ENCODE measurements at regions not wholly inside any gene's neighbourhood (a gene's known extent, or its start where the extent isn't known, plus 50 kb on each side); places are given as distances from the start of the nearest gene placed in this dataset.
"Not testable (repeated sequence)": the region's sequence is repeated elsewhere in the genome, so short reads cannot be mapped to it uniquely, and the experiment has no call there.

- no peak for DNase-seq (ENCODE audit: low read depth)
- no peak for TF ChIP-seq CTCF (IDR thresholded peaks at IDR 0.05; ENCODE audit: low read length, missing control alignments)
- no peak overlapping the region for H3K4me3 ChIP-seq (replicated peaks; ENCODE audit: low read depth, low read length)
Measured at GRCh38 chr5:20985754-20986153, 997.8 kb upstream of the CDH18 start.

- TF ChIP-seq CTCF (IDR thresholded peaks at IDR 0.05; ENCODE audit: low read length, missing control alignments): no peak
- no peak overlapping the region for H3K4me3 ChIP-seq (replicated peaks; ENCODE audit: low read depth, low read length)
- DNase-seq (ENCODE audit: low read depth): no peak
Measured at GRCh38 chr5:20974426-20974825, 986.4 kb upstream of the CDH18 start.

GRCh38 chr5:20972419-20972925 is 984.5 kb upstream of the CDH18 start:
- peak; percentile 84 for TF ChIP-seq CTCF (IDR thresholded peaks at IDR 0.05; ENCODE audit: low read length, missing control alignments)
- H3K4me3 ChIP-seq (replicated peaks; ENCODE audit: low read depth, low read length): peak overlapping the region; percentile 61
- DNase-seq (ENCODE audit: low read depth): peak; percentile 86

- no peak for DNase-seq (ENCODE audit: low read depth)
- H3K4me3 ChIP-seq (replicated peaks; ENCODE audit: low read depth, low read length): no peak overlapping the region
Measured at GRCh38 chr5:20959347-20959746, 971.3 kb upstream of the CDH18 start.

GRCh38 chr5:20958641-20959040 is 970.6 kb upstream of the CDH18 start:
- H3K4me3 ChIP-seq (replicated peaks; ENCODE audit: low read depth, low read length): no peak overlapping the region
- DNase-seq (ENCODE audit: low read depth): no peak
- no peak for TF ChIP-seq CTCF (IDR thresholded peaks at IDR 0.05; ENCODE audit: low read length, missing control alignments)

More at GRCh38 chr5:20959347-20959746, 971.3 kb upstream of the CDH18 start:
- no peak for TF ChIP-seq CTCF (IDR thresholded peaks at IDR 0.05; ENCODE audit: low read length, missing control alignments)

- no peak for DNase-seq (ENCODE audit: low read depth)
- no peak overlapping the region for H3K4me3 ChIP-seq (replicated peaks; ENCODE audit: low read depth, low read length)
- TF ChIP-seq CTCF (IDR thresholded peaks at IDR 0.05; ENCODE audit: low read length, missing control alignments): no peak
Measured at GRCh38 chr5:20956134-20956533, 968.1 kb upstream of the CDH18 start.

- no peak overlapping the region for H3K4me3 ChIP-seq (replicated peaks; ENCODE audit: low read depth, low read length)
- TF ChIP-seq CTCF (IDR thresholded peaks at IDR 0.05; ENCODE audit: low read length, missing control alignments): no peak
- DNase-seq (ENCODE audit: low read depth): no peak
Measured at GRCh38 chr5:20949636-20950035, 961.6 kb upstream of the CDH18 start.

- not testable (repeated sequence) for DNase-seq (ENCODE audit: low read depth); H3K4me3 ChIP-seq (replicated peaks; ENCODE audit: low read depth, low read length)
Measured at GRCh38 chr5:20943183-20943971, 955.4 kb upstream of the CDH18 start.

GRCh38 chr5:20942603-20943002 is 954.6 kb upstream of the CDH18 start:
- DNase-seq (ENCODE audit: low read depth); H3K4me3 ChIP-seq (replicated peaks; ENCODE audit: low read depth, low read length): not testable (repeated sequence)

- not testable (repeated sequence) for DNase-seq (ENCODE audit: low read depth); H3K4me3 ChIP-seq (replicated peaks; ENCODE audit: low read depth, low read length)
Measured at GRCh38 chr5:20940786-20941185, 952.8 kb upstream of the CDH18 start.
